Body of pancreas (tissue), 4 donors: ENCODE measurements at regions not wholly inside any gene's neighbourhood (a gene's known extent, or its start where the extent isn't known, plus 50 kb on each side); places are given as distances from the start of the nearest gene placed in this dataset.

Experiments
- CTCF ChIP-seq, 7 experiments: fragments of 450-650 bp in 4 of 7; fragments of 200-600 bp in 3 of 7; sonication (generic) in 3 of 7; IDR thresholded peaks; one replicate each; pipeline ENCODE4 v1.5.1; 2016 to 2019; ENCODE audit warnings: antibody characterized with exemption in 7 of 7
- POLR2A ChIP-seq, 3 donors: fragments of 450-650 bp; IDR thresholded peaks; one replicate each; pipeline ENCODE4 v1.6.1; 2016; ENCODE audit warnings: antibody characterized with exemption in 3 of 3, mild to moderate bottlenecking in 2 of 3

DNA sequence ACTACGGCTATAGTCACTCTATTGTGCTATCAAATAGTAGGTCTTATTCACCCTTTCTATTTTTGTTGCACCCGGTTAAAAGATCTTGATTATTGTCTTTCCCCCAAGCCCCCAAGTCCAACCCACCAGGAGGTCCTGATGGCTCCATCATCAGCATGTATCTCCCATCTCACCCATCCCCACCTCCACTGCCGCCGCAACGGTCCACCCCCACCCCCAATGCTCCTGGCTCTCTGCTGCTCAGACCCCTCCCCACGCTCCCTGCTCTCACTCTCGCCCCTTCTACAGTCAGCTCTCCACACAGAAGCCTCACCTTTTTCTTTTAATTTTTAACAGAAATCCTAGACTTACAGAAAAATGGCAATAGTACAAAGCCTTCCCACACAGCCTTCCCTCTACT lies 51.5 kb upstream of the SH3PXD2B start:
- no peak for TF ChIP-seq CTCF (IDR thresholded peaks at IDR 0.05)
- no peak for TF ChIP-seq POLR2A (IDR thresholded peaks at IDR 0.05)
